ENCODE measurements at regions not wholly inside any gene's neighbourhood (a gene's known extent, or its start where the extent isn't known, plus 50 kb on each side); places are given as distances from the start of the nearest gene placed in this dataset.

DNA sequence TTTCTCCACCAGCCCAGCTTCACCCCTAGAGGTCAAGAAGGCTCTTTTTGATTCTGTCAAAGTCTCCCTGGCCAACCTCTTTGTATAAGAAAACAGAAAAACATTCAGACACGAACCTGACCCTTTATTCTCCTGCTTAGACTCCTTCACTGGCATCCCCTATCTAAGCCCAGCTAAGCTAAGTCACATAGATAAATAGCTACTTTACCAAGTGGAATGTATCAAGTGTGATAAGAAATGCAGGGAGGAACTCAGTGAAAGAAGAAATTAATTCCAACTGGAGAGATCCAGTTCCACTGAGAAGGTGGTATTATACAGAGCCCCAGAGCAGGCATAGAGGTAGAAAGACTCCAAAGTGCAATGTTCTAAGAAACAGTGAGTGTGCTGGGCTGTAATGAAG lies 489.5 kb downstream of the TNS1 start:
- intact Hi-C loops (cut with DNase I; ENCODE audit: low total_unique reads): loop anchor here (5.0 kb wide), 1 partner anchor 826 kb away; no protein-coding TSS in a partner anchor
- WGBS, 2 donors: 49 to 58% methylated on average over 1 of the region's 1 CpG
- H3K9me3 ChIP-seq: no peaks in the 10 kb centered on the region
- TF ChIP-seq, protein P1, sequence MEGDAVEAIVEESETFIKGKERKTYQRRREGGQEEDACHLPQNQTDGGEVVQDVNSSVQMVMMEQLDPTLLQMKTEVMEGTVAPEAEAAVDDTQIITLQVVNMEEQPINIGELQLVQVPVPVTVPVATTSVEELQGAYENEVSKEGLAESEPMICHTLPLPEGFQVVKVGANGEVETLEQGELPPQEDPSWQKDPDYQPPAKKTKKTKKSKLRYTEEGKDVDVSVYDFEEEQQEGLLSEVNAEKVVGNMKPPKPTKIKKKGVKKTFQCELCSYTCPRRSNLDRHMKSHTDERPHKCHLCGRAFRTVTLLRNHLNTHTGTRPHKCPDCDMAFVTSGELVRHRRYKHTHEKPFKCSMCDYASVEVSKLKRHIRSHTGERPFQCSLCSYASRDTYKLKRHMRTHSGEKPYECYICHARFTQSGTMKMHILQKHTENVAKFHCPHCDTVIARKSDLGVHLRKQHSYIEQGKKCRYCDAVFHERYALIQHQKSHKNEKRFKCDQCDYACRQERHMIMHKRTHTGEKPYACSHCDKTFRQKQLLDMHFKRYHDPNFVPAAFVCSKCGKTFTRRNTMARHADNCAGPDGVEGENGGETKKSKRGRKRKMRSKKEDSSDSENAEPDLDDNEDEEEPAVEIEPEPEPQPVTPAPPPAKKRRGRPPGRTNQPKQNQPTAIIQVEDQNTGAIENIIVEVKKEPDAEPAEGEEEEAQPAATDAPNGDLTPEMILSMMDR (IDR thresholded peaks at IDR 0.05): no peak
- no peak for TF ChIP-seq POLR2A (IDR thresholded peaks at IDR 0.05)
- H3K27ac ChIP-seq: no peak overlapping the region
- no peak for DNase-seq
- no peaks in the 10 kb centered on the region for H3K27me3 ChIP-seq
- H3K4me3 ChIP-seq: no peak overlapping the region
- peaks cover 33% of the 10 kb centered on the region for H3K4me1 ChIP-seq
- no peaks in the 10 kb centered on the region for H3K36me3 ChIP-seq (ENCODE audit: low read depth, missing control alignments)

DNA sequence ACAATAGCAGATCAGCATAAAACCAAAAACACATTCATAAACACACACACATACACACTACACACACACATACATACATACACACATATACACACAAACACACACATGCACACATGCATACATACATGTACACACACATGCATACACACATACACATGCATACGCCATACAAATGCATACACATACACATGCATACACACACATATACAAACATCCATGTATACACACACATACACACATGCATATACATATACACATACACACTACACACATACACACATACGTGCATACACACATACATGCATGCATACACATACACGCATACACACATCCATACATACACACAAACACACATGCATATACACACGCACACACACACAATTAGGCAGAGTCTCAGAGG lies 490.1 kb downstream of the TNS1 start:
- Histone ChIP-seq H3K36me3 (ENCODE audit: low read depth, missing control alignments) (no peaks in the 10 kb centered on the region), H3K4me1 (peaks cover 33% of the 10 kb centered on the region), H3K4me3 (no peak overlapping the region), H3K27ac (peak overlapping the region in 1 of 2 donors; percentile 34), H3K9me3 (no peaks in the 10 kb centered on the region), H3K27me3 (no peaks in the 10 kb centered on the region)
- 77 to 92% methylated on average over 4 of the region's 4 CpGs for WGBS, 2 donors
- TF ChIP-seq, protein P1 (IDR thresholded peaks at IDR 0.05): no peak
- TF ChIP-seq POLR2A (IDR thresholded peaks at IDR 0.05): no peak
- DNase-seq: no peak
- intact Hi-C loops (cut with DNase I; ENCODE audit: low total_unique reads): loop anchor here (5.0 kb wide), 1 partner anchor 825 kb away; no protein-coding TSS in a partner anchor

DNA sequence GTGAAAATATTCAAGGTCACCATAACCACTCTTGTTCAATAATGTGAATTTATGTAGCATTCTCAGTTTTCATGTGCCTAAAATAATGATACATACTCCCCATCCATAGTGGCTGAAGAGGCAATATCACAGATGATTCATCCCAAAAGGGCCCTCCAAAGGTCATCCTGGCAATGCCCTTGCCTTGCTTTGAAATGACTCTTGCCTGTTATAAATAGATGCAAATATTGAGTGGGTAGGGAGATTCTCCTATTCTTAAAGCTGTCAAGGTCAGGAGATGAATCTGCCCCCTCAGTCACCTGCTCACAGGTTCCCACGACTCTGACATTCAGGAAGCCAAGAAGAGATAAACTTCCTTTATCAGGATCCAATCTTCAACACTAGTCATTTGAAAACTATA lies 490.5 kb downstream of the TNS1 start:
- no peak for TF ChIP-seq POLR2A (IDR thresholded peaks at IDR 0.05)
- TF ChIP-seq, protein P1 (IDR thresholded peaks at IDR 0.05): no peak
- no peak for DNase-seq
- intact Hi-C loops (cut with DNase I; ENCODE audit: low total_unique reads): loop anchor here (5.0 kb wide), 1 partner anchor 825 kb away; no protein-coding TSS in a partner anchor
- Histone ChIP-seq H3K4me3 (no peak overlapping the region), H3K36me3 (ENCODE audit: low read depth, missing control alignments) (no peaks in the 10 kb centered on the region), H3K4me1 (peaks cover 33% of the 10 kb centered on the region), H3K9me3 (no peaks in the 10 kb centered on the region), H3K27me3 (no peaks in the 10 kb centered on the region), H3K27ac (peak overlapping the region in 1 of 2 donors; percentile 34)
- WGBS, 2 donors: 40 to 50% methylated on average over 1 of the region's 1 CpG

DNA sequence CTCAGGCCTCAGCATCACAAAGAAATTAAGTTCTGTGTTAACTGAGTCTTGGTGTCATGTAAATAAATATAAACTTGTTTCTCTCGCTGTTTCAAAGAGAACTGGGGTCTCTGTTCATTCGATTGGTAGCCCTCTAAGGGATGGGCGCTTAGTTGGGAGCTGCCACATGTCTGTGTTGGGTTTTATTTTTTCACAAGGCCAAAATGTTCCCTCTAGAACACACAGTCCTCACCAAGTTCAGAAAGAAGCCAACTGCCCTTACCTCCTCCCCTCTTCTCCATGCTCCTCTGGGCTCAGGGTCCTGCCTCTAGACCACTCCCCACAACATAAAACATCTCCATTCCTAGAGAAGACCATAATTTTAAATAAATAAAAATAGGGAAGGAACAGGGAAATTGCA lies 490.9 kb downstream of the TNS1 start:
- peak overlapping the region in 1 of 2 donors; percentile 34 for H3K27ac ChIP-seq
- intact Hi-C loops (cut with DNase I; ENCODE audit: low total_unique reads): loop anchor here (5.0 kb wide), 1 partner anchor 825 kb away; no protein-coding TSS in a partner anchor

More for the DNA sequence above, 490.9 kb downstream of the TNS1 start:
- Histone ChIP-seq H3K4me3 (no peak overlapping the region), H3K4me1 (peaks cover 33% of the 10 kb centered on the region), H3K9me3 (no peaks in the 10 kb centered on the region), H3K27me3 (no peaks in the 10 kb centered on the region), H3K36me3 (ENCODE audit: low read depth, missing control alignments) (no peaks in the 10 kb centered on the region)
- no peak for DNase-seq
- TF ChIP-seq POLR2A (IDR thresholded peaks at IDR 0.05): no peak
- TF ChIP-seq, protein P1 (IDR thresholded peaks at IDR 0.05): no peak
- 71 to 73% methylated on average over 3 of the region's 3 CpGs for WGBS, 2 donors

Data from testis (tissue), 2 donors.